DMS153 (cell line): ENCODE measurements at regions not wholly inside any gene's neighbourhood (a gene's known extent, or its start where the extent isn't known, plus 50 kb on each side); places are given as distances from the start of the nearest gene placed in this dataset.
A peak's percentile ranks its signal among the peaks of the same experiment; 100 is the strongest.
"Not testable (repeated sequence)": the region's sequence is repeated elsewhere in the genome, so short reads cannot be mapped to it uniquely, and the experiment has no call there.

ENCODE experiments used
- DNase-seq: peaks from one replicate; lab custom pipeline; 2025; lab: John Stamatoyannopoulos, UW

GRCh38 chr5:106121972-106122605 lies 1548.6 kb downstream of the EFNA5 start:
- no peak for DNase-seq

GRCh38 chr5:106116682-106117081 lies 1554.1 kb downstream of the EFNA5 start:
- no peak for DNase-seq

- no peak for DNase-seq
Measured at GRCh38 chr5:106113922-106114321, 1556.8 kb downstream of the EFNA5 start.

- no peak for DNase-seq
Measured at GRCh38 chr5:106106384-106106783, 1564.4 kb downstream of the EFNA5 start.

- no peak for DNase-seq
Measured at GRCh38 chr5:106097340-106097739, 1573.4 kb downstream of the EFNA5 start.

- no peak for DNase-seq
Measured at GRCh38 chr5:106094839-106095238, 1575.9 kb downstream of the EFNA5 start.

GRCh38 chr5:106094204-106094607 lies 1576.5 kb downstream of the EFNA5 start:
- DNase-seq: peak; percentile 73

GRCh38 chr5:106093134-106093533 lies 1577.6 kb downstream of the EFNA5 start:
- DNase-seq: no peak

GRCh38 chr5:106092455-106092854 lies 1578.3 kb downstream of the EFNA5 start:
- DNase-seq: no peak

- no peak for DNase-seq
Measured at GRCh38 chr5:106089073-106089472, 1581.7 kb downstream of the EFNA5 start.

GRCh38 chr5:106088462-106088861 lies 1582.3 kb downstream of the EFNA5 start:
- DNase-seq: no peak

GRCh38 chr5:106086352-106086751 lies 1584.4 kb downstream of the EFNA5 start:
- no peak for DNase-seq

- DNase-seq: no peak
Measured at GRCh38 chr5:106085556-106085955, 1585.2 kb downstream of the EFNA5 start.

GRCh38 chr5:106085136-106085535 lies 1585.6 kb downstream of the EFNA5 start:
- DNase-seq: no peak

- no peak for DNase-seq
Measured at GRCh38 chr5:106080535-106080934, 1590.2 kb downstream of the EFNA5 start.

- no peak for DNase-seq
Measured at GRCh38 chr5:106076655-106077054, 1594.1 kb downstream of the EFNA5 start.

- no peak for DNase-seq
Measured at GRCh38 chr5:106072208-106072607, 1598.5 kb downstream of the EFNA5 start.

- DNase-seq: no peak
Measured at GRCh38 chr5:106047341-106047740, 1623.4 kb downstream of the EFNA5 start.

GRCh38 chr5:106032069-106032468 lies 1638.7 kb downstream of the EFNA5 start:
- DNase-seq: not testable (repeated sequence)

GRCh38 chr5:106028314-106028713 lies 1642.4 kb downstream of the EFNA5 start:
- no peak for DNase-seq

- no peak for DNase-seq
Measured at GRCh38 chr5:106020894-106021293, 1649.8 kb downstream of the EFNA5 start.

GRCh38 chr5:106019261-106019660 lies 1651.5 kb downstream of the EFNA5 start:
- no peak for DNase-seq

GRCh38 chr5:106017243-106017857 lies 1653.4 kb downstream of the EFNA5 start:
- DNase-seq: no peak

- no peak for DNase-seq
Measured at GRCh38 chr5:106014262-106014661, 1656.5 kb downstream of the EFNA5 start.
